Keratinocyte (primary cell): ENCODE measurements at regions not wholly inside any gene's neighbourhood (a gene's known extent, or its start where the extent isn't known, plus 50 kb on each side); places are given as distances from the start of the nearest gene placed in this dataset.
"Not testable (repeated sequence)": the region's sequence is repeated elsewhere in the genome, so short reads cannot be mapped to it uniquely, and the experiment has no call there.

Experiments
- DNase-seq: peaks from one replicate; pipeline ENCODE4 v3.0.0-alpha.2; 2011; ENCODE audit warnings: low read depth, missing footprints, low spot score
- FAIRE-seq: peaks from 2 replicates; lab custom pipeline; 2011; peaks lifted over from hg19 to GRCh38; lab: Jason Lieb, UNC
- H2AFZ ChIP-seq: 2 replicates; pipeline ENCODE4 v1.6.0; 2012; ENCODE audit warnings: low read length, control low read depth, inconsistent platforms; ENCODE audit not compliant: control insufficient read depth
- H3K27ac ChIP-seq: 2 replicates; pipeline ENCODE4 v1.5.1; 2011; ENCODE audit warnings: low read length; ENCODE audit not compliant: control insufficient read depth, insufficient read depth
- H3K27me3 ChIP-seq: 3 replicates; pipeline ENCODE4 v1.6.0; 2011; ENCODE audit warnings: low read length; ENCODE audit not compliant: control insufficient read depth, insufficient read depth; ENCODE audit errors: extremely low read depth
- H3K36me3 ChIP-seq, 2 experiments: 2 replicates in 1 of 2; 3 replicates in 1 of 2; pipeline ENCODE4 v1.5.1; 2011; ENCODE audit warnings: low read length in 2 of 2, mild to moderate bottlenecking in 1 of 2; ENCODE audit not compliant: control insufficient read depth in 2 of 2, insufficient read depth in 2 of 2; ENCODE audit errors: extremely low read depth in 1 of 2
- H3K4me1 ChIP-seq: 3 replicates; pipeline ENCODE4 v1.5.1; 2011; ENCODE audit warnings: low read length; ENCODE audit not compliant: control insufficient read depth, insufficient read depth; ENCODE audit errors: extremely low read depth
- H3K4me2 ChIP-seq: 3 replicates; pipeline ENCODE4 v1.6.0; 2011; ENCODE audit warnings: low read depth, low read length; ENCODE audit not compliant: control insufficient read depth, insufficient read depth; ENCODE audit errors: extremely low read depth
- H3K4me3 ChIP-seq, 3 experiments: fragments of 200-600 bp in 1 of 3; sonication (generic) in 1 of 3; 2 replicates in 2 of 3; 3 replicates in 1 of 3; pipeline ENCODE4 v1.5.1; 2011 to 2016; ENCODE audit warnings: low read length in 3 of 3, mild to moderate bottlenecking in 3 of 3, control low read depth in 2 of 3, inconsistent platforms in 1 of 3, low read depth in 1 of 3, mixed read lengths in 1 of 3, mixed run types in 1 of 3, moderate library complexity in 1 of 3; ENCODE audit not compliant: control insufficient read depth in 2 of 3, insufficient read depth in 2 of 3; ENCODE audit errors: extremely low read depth in 1 of 3
- H3K79me2 ChIP-seq: 2 replicates; pipeline ENCODE4 v1.6.0; 2012; ENCODE audit warnings: low read length; ENCODE audit not compliant: control insufficient read depth, insufficient read depth
- H3K9ac ChIP-seq: 3 replicates; pipeline ENCODE4 v1.6.0; 2011; ENCODE audit warnings: low read length; ENCODE audit not compliant: control insufficient read depth, insufficient read depth; ENCODE audit errors: extremely low read depth
- H3K9me1 ChIP-seq: 3 replicates; pipeline ENCODE4 v1.6.0; 2011; ENCODE audit warnings: low read length; ENCODE audit not compliant: control insufficient read depth, insufficient read depth; ENCODE audit errors: extremely low read depth
- H3K9me3 ChIP-seq: 2 replicates; pipeline ENCODE4 v1.5.1; 2012; ENCODE audit warnings: low read depth, low read length; ENCODE audit not compliant: control insufficient read depth
- H4K20me1 ChIP-seq: 3 replicates; pipeline ENCODE4 v1.6.0; 2011; ENCODE audit warnings: low read length; ENCODE audit not compliant: control insufficient read depth, insufficient read depth; ENCODE audit errors: extremely low read depth
- EZH2 ChIP-seq: IDR thresholded peaks from one replicate; pipeline ENCODE4 v1.6.1; 2012; ENCODE audit warnings: inconsistent platforms, mild to moderate bottlenecking, low read length, moderate library complexity
- dilution Hi-C: fragments of 300-500 bp; cut with MboI; formaldehyde crosslinking; loops from one replicate; pipeline ENCODE4 v1.7.0; 2020; ENCODE audit warnings: low sequenced_read_pairs; ENCODE audit not compliant: extremely low pct_ligation_motif_present
- TF ChIP-seq, protein P1 (sequence below), 3 experiments: IDR thresholded peaks in 1 of 3; conservative IDR thresholded peaks in 1 of 3; optimal IDR thresholded peaks in 1 of 3; 2 replicates in 2 of 3; 3 replicates in 1 of 3; pipeline versions ENCODE3 to v1.5.1; 2011; ENCODE audit warnings: low read length in 3 of 3, mild to moderate bottlenecking in 3 of 3, moderate library complexity in 2 of 3, control low read depth in 1 of 3, inconsistent platforms in 1 of 3; ENCODE audit not compliant: insufficient read depth in 2 of 3; ENCODE audit errors: extremely low read depth in 1 of 3

DNA sequence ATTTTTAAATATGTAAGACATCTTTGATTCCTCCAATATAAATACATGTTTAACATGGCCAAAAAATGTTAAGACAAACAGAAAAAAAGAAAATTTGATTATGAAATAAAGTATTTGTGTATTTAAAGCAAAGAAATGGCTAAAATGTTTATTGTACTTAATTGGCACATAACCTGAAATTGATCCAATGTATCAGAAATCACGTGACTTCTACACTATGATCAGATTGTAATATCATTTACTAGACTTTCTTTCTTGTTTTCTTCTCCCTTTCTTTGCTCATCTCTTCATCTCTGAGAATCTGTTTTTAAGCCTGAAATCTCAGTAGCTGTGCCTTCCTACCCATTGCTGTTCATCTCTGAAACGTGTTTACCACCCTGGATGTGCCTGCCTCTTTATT is 420.3 kb downstream of the RSL24D1 start:
- dilution Hi-C loops, result no loop called here
- H3K4me2 ChIP-seq, result no peak overlapping the region
- FAIRE-seq (no peak), DNase-seq (no peak)
- H3K36me3 ChIP-seq, result no peaks in the 10 kb centered on the region
- no peaks in the 10 kb centered on the region for H3K9me3 ChIP-seq
- H3K9me1 ChIP-seq, result no peaks in the 10 kb centered on the region
- H3K79me2 ChIP-seq, result no peaks in the 10 kb centered on the region
- TF ChIP-seq EZH2, result no peak
- TF ChIP-seq, protein P1, sequence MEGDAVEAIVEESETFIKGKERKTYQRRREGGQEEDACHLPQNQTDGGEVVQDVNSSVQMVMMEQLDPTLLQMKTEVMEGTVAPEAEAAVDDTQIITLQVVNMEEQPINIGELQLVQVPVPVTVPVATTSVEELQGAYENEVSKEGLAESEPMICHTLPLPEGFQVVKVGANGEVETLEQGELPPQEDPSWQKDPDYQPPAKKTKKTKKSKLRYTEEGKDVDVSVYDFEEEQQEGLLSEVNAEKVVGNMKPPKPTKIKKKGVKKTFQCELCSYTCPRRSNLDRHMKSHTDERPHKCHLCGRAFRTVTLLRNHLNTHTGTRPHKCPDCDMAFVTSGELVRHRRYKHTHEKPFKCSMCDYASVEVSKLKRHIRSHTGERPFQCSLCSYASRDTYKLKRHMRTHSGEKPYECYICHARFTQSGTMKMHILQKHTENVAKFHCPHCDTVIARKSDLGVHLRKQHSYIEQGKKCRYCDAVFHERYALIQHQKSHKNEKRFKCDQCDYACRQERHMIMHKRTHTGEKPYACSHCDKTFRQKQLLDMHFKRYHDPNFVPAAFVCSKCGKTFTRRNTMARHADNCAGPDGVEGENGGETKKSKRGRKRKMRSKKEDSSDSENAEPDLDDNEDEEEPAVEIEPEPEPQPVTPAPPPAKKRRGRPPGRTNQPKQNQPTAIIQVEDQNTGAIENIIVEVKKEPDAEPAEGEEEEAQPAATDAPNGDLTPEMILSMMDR (optimal IDR thresholded peaks at IDR 0.05 in 1 of 3, IDR thresholded peaks at IDR 0.05 in 1 of 3, conservative IDR thresholded peaks at IDR 0.05 in 1 of 3; ENCODE audit: extremely low read depth in 1 of 3, insufficient read depth in 2 of 3, low read length in 3 of 3), result no peak
- no peak overlapping the region for H3K4me3 ChIP-seq
- no peaks in the 10 kb centered on the region for H4K20me1 ChIP-seq
- H3K9ac ChIP-seq, result no peak overlapping the region
- no peaks in the 10 kb centered on the region for H3K27me3 ChIP-seq
- no peak overlapping the region for H2AFZ ChIP-seq
- no peaks in the 10 kb centered on the region for H3K4me1 ChIP-seq
- no peak overlapping the region for H3K27ac ChIP-seq

- H3K36me3 ChIP-seq, result no peaks in the 10 kb centered on the region
- no peaks in the 10 kb centered on the region for H3K4me1 ChIP-seq
- DNase-seq (no peak), FAIRE-seq (no peak)
- H3K79me2 ChIP-seq, result no peaks in the 10 kb centered on the region
- no peak overlapping the region for H3K4me2 ChIP-seq
- H3K9me1 ChIP-seq, result no peaks in the 10 kb centered on the region
- no peak overlapping the region for H3K9ac ChIP-seq
- H4K20me1 ChIP-seq, result no peaks in the 10 kb centered on the region
- no peaks in the 10 kb centered on the region for H3K27me3 ChIP-seq
- dilution Hi-C loops, result no loop called here
- no peak overlapping the region for H3K27ac ChIP-seq
- H2AFZ ChIP-seq, result no peak overlapping the region
- TF ChIP-seq, protein P1 (optimal IDR thresholded peaks at IDR 0.05 in 1 of 3, IDR thresholded peaks at IDR 0.05 in 1 of 3, conservative IDR thresholded peaks at IDR 0.05 in 1 of 3; ENCODE audit: extremely low read depth in 1 of 3, insufficient read depth in 2 of 3, low read length in 3 of 3), result no peak
- no peak for TF ChIP-seq EZH2
- no peak overlapping the region for H3K4me3 ChIP-seq
- H3K9me3 ChIP-seq, result no peaks in the 10 kb centered on the region
These were observed 424.1 kb downstream of the RSL24D1 start for GRCh38 chr15:54772663-54773062.

GRCh38 chr15:54749461-54749860 is 447.3 kb downstream of the RSL24D1 start:
- H3K9me3 ChIP-seq, H3K9ac ChIP-seq, dilution Hi-C loops, H3K36me3 ChIP-seq, H3K4me2 ChIP-seq, H3K9me1 ChIP-seq, H3K79me2 ChIP-seq, H3K4me1 ChIP-seq, H3K27me3 ChIP-seq, DNase-seq, H2AFZ ChIP-seq, H3K4me3 ChIP-seq, H4K20me1 ChIP-seq, H3K27ac ChIP-seq, FAIRE-seq: not testable (repeated sequence)
